H1 (cell line): ENCODE measurements at regions not wholly inside any gene's neighbourhood (a gene's known extent, or its start where the extent isn't known, plus 50 kb on each side); places are given as distances from the start of the nearest gene placed in this dataset.

Experiments used
- CHD7 ChIP-seq: fragments of 300-600 bp; sonication (generic); IDR thresholded peaks from 2 replicates; pipeline ENCODE4 v1.7.1; 2012; ENCODE audit warnings: low read length, moderate library complexity, mild to moderate bottlenecking, inconsistent platforms; ENCODE audit not compliant: insufficient replicate concordance
- CTCF ChIP-seq, 3 experiments: IDR thresholded peaks; 1 replicate in 2 of 3; 2 replicates in 1 of 3; pipeline versions ENCODE4 v1.5.1 to v1.6.1; 2011; ENCODE audit warnings: low read length in 3 of 3, mild to moderate bottlenecking in 3 of 3, inconsistent platforms in 2 of 3, low read depth in 1 of 3, moderate library complexity in 1 of 3; ENCODE audit not compliant: insufficient read depth in 1 of 3; ENCODE audit errors: control extremely low read depth in 1 of 3
- GABPA ChIP-seq: IDR thresholded peaks from 2 replicates; pipeline ENCODE4 v1.6.1; 2011; ENCODE audit warnings: mild to moderate bottlenecking, low read length, moderate library complexity, borderline replicate concordance; ENCODE audit not compliant: insufficient read depth

GRCh38 chr2:31664949-31665724, 84.4 kb upstream of the SRD5A2 start (continued):
- TF ChIP-seq CHD7 (no peak), GABPA (no peak), CTCF (IDR thresholded peaks at IDR 0.05; ENCODE audit: control extremely low read depth in 1 of 3, insufficient read depth in 1 of 3, low read depth in 1 of 3, low read length in 3 of 3) (no peak)
